ENCODE measurements at regions not wholly inside any gene's neighbourhood (a gene's known extent, or its start where the extent isn't known, plus 50 kb on each side); places are given as distances from the start of the nearest gene placed in this dataset.
"Not testable (repeated sequence)": the region's sequence is repeated elsewhere in the genome, so short reads cannot be mapped to it uniquely, and the experiment has no call there.

DNA sequence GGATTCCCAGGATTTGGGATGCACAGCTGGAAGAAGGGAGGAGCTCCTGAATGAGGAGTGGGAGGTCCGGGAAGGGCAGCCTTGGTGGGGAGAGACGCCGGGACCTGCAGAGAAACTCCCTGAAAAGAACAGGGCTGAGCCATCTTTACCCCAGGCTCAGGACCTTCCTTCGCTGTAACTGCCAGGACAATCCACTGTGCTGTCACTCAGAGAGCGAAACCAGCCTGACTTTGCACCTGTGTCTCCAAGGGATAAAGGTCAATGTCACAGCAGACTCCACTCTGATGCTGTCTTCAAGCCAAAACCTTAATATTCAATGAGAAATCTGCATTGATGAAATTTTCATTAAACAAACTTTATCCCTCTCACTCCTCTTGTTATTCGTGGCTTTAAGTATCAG, 235.4 kb upstream of the SULF2 start:
- DNase-seq, result not testable (repeated sequence)

DNA sequence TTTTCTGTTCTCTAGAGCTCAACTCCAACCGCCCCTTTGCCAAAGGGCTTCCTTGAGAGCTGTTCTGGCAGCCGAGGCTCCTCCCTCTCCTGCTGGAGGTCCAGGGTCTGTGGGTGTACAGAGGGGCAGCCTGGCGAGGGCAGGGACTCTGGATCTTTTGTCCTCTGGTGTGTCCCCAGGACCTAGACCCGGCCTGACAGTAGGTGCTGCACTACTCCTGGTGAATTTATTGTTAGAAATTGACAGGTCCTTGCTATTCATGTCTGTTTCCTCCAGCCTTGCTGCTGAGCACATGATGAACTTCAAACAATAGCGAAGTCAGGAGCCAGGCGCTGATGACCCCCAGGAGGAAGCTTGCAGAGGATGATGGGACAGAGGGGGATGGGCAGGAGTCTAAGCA, 234.7 kb upstream of the SULF2 start:
- no peak for DNase-seq

- DNase-seq, result no peak
These were observed 234.2 kb upstream of the SULF2 start for GRCh38 chr20:48019496-48019895.

- not testable (repeated sequence) for DNase-seq
These were observed 233.6 kb upstream of the SULF2 start for GRCh38 chr20:48018851-48019250.

DNA sequence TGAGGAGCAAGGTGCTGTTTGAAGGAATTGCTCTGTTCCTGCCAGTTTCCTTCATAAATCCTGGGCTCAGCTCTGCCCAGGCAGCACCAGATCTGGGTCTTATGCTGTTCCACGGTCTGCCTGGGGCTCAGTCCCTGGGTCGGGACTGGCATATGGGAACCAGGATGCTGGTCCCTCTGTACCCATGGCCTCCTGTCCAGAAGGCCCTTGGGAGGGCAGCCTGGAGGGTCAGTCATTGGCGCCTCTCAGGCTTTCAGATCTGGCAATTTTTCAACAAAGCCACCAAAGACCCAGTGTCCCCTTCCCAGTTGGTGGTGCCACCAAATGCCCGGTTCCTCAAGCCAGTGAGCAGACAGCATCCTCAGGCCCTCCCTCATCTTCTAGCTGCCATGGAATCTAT, 232.7 kb upstream of the SULF2 start:
- no peak for DNase-seq

- no peak for DNase-seq
These were observed 232.2 kb upstream of the SULF2 start for GRCh38 chr20:48017509-48017908.

DNA sequence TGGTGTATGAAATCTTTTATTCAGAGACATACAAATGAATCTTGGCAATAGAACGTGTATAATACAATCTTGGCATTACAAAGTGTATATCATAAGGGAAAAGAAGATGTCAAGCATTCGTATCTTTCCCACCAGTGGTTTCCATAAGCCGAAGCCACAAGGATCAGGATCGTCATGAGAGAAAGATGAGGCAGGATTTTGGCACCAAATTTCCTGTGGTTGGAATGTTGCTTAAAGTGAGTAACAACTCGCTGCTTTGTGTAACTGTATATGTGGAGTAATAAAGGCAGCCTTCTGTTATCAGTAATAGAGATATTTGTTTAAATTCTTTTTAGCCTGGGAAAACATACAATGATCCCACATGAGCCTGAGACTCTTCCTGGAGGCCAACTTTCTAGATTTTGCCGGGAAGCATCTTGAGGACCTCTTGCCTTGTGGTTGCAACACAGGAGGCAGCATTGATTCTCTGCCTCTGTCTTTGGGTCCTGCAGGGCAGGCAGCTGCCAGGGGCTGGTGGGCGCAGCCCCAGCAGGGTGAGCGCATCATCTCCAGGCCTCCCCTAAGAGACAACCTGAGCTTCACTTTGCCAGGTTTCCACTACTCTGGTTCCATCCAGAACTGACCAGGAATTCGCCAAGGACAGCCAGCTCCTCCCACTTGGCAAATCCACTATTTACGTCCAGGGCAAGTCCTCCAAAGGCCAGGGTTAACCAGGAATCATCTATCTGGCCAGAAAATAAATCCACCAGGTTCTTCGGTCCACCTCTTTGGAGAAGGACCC, 230.9 kb upstream of the SULF2 start:
- no peak for DNase-seq

GRCh38 chr20:48015141-48015910, 230.0 kb upstream of the SULF2 start:
- no peak for DNase-seq

DNA sequence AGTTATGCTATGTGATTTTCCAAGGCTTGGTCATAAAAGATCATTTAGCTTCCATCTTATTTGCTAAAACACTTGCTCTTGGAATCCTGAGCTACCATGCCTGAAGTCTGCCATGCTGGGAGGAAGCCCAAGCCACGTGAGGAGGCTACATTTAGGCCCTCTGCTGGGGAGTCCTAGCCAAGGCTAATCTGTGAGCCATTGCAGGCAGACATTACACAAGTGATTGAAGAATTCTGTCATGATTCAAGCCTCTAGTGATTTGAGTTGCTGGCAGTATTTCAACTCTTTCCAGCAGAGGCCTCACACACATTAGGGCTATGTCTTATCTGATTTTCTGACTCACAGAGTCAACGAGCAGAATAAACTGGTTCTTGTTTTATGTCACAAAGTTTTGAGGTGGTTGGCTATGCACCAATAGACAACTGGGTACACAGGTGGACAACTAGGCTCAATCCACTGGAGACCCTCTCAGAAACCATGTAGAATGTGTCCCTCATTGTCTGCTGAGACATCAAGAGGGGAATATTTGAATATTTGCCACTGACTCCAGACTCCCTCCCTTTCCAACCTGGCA, 227.2 kb upstream of the SULF2 start:
- no peak for DNase-seq

DNA sequence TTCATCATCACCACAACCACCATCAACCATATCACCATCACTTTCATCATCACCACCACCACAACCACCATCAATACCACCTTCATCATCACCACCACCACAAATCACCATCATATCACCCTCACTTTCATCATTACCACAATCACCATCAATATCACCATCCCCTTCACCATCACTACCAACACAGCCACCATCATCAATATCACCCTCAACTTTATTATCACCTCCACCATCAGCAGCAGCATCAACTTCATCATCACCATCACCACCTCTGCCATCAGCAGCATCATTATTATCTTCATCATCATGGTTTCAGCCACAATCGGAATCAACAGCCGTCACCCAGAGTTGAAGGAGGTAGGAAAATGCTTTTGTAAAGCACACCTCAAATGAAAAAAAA, 225.7 kb upstream of the SULF2 start:
- no peak for DNase-seq

DNA sequence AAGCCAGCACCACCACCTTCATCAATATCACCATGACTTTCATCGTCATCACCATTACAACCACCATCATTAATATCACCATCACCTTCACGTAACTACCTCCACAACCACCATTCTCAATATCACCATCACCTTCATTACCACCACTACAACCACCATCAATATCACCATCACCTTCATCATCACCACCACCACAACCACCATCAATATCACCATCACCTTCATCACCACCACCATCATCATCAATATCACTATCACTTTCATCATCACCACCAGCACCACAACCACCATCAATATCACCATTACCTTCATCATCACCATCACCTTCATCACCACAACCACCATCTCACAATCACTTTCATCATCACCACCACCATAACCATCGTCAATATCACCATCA, 225.3 kb upstream of the SULF2 start:
- DNase-seq, result no peak

- no peak for DNase-seq
These were observed 223.7 kb upstream of the SULF2 start for GRCh38 chr20:48008850-48009515.

DNA sequence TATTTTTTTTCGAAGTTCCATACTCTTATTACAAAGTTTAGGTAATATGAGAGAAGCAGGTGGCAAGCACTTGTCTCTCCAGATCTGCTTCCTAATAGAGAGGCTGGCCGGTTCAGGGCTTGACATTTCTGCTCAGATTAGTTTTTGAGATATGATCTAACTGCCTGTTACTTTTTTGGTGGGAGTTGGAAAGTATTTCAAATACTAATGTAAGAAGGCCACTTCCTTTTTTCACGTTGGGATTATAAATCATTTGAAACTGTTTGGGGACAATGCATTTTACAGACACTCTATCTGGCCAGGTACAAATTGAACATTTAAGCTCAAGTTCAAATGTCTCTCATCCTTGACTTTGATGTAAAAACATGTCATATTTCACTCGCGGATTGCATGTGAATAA, 222.1 kb upstream of the SULF2 start:
- no peak for DNase-seq

DNA sequence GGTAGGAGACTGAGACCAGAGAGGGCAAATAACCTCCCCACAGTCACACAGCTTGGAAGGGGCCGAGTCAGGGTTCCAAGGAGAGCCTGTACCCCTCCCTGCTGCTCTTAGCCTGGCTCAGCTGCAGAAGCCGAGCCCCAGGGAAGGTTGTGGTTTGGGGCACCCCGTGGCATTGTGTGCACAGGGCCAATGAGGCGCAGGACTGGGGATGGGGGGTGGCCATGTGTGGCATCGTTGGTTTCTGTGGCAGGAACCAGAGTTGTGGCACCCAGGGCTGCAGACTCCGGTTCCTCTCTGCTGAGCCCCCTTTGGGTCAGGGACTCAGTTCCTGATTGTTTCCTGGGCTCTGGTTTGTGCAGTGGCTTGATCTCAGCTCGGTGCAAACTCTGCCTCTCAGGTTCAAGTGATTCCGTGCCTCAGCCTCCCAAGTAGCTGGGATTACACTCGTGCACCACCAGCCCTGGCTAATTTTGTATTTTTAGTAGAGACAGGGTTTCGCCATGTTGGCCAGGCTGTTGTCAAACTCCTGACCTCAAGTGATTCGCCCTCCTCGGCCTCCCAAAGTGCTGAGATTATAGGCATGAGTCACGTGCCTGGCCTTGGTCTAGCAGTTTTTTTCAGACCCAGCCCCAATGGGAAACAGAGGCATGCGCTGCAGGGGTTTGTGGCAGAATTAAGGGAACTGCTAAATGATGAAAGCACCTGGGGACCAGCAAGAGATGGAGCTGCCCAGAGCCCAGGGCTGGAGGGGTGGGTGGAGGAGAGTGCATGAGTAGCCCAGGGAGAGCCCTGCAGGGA, 221.0 kb upstream of the SULF2 start:
- no peak for DNase-seq

GRCh38 chr20:48003021-48003420, 217.7 kb upstream of the SULF2 start:
- no peak for DNase-seq

DNA sequence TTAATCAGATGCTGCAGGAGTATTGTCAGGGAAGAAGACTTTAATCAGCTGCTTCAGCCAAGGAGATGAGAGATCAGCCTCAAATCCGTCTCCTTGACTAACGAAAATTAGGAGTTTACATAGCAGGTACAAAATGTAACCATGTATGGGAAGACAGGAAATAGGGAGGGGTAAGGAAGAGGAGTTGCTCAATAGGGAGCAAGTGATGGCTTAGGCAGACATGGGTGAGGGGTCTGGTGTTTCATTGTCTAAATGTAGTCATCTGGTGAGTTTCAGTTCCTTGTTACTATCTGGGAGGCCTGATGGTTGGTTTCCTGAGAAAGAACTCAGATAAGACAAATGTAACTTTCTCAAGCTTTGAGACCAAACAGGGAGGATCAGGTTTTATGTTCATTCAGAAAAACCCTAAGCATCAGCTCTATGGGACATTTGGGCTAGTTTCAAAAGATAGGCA, 217.3 kb upstream of the SULF2 start:
- DNase-seq, result peak in 1 of 2 donors; percentile 8

DNA sequence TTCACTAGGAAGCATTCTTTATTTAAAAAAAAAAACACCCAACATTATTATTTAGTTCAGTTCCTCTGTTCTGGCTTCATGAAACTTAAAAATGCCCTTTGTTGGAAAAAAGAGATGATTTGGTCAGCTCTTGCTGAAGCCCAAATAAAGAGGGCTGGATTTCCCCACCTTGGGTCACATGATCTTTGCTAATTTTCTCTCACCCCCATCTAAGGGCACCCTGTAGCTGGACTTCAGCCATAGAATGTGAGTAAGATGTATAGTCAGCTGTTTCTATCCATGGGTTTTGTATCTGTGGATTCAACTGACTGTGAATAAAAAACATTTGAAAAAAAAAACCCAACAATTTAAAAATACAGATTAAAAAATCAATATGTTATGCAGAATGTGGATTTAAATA, 213.9 kb upstream of the SULF2 start:
- DNase-seq, result no peak

- peak in 1 of 2 donors; percentile 24 for DNase-seq
These were observed 213.5 kb upstream of the SULF2 start for GRCh38 chr20:47998736-47999135.

DNA sequence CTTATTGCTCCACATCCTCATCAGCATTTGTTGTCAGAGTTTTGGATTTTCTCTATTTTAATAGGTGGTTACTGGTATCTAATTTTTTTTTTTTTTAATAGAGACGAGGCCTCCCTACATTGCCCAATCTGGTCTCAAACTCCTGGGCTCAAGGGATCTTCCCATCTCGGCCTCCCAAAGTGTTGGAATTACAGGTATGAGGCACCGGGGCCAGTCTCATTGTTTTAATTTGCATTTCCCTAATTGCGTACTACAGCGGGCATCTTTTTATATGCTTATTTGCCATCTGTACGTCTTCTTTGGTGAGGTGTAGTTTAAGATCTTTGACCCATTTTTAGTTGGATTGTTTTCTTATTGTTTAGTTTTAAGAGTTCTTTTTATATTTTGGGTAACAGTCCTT, 210.4 kb upstream of the SULF2 start:
- no peak for DNase-seq

DNA sequence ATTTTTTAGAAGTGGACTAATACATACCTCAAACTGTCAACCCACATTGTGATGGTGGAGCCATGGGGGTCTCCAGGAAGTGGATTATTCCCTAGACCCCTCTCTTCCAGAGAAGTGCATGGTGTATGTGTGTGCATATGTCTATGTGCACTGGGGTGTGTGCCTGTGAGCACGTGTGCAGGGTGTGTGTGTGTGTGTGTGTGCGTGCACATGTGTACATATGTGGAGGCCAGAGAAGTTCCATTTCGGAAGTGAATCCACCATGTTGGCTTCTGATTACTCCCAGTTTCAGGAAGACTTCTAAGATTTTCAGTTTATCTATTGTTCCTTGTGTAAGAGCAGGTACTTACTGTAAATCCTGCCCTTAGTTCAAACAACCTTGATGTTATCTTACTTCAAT, 208.5 kb upstream of the SULF2 start:
- no peak for DNase-seq

- no peak for DNase-seq
These were observed 207.9 kb upstream of the SULF2 start for GRCh38 chr20:47993035-47993755.

Measured in CD4-positive, alpha-beta T cell treated with Interferon alpha-2 for 1 hour (primary cell).